ENCODE measurements at regions not wholly inside any gene's neighbourhood (a gene's known extent, or its start where the extent isn't known, plus 50 kb on each side); places are given as distances from the start of the nearest gene placed in this dataset.

DNA sequence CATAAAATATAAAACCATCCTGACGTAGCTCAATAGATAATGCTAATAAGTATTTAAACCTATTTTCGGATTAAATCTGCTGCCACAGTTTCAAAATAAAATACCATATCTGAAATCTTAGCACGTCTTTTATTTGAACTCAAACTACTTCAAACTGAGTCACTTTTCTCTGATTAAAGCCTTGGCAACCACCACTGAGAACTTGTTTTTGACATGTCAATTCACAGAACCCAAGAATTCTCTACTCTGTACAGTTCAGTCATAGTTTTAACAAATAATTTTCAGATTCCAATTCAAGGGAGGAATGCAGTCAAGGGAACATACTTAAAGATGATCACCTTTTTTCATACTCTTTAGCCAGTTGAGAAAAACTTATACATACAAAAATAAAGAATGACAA, 643.2 kb downstream of the KCNT2 start:
- no peak overlapping the region for H3K4me3 ChIP-seq (ENCODE audit: severe bottlenecking)
- H3K9me3 ChIP-seq (ENCODE audit: severe bottlenecking): no peaks in the 10 kb centered on the region
- no peaks in the 10 kb centered on the region for H3K27me3 ChIP-seq (ENCODE audit: insufficient read depth, poor library complexity, severe bottlenecking)
- H3K4me1 ChIP-seq (ENCODE audit: insufficient read depth, poor library complexity, severe bottlenecking): no peaks in the 10 kb centered on the region
- TF ChIP-seq, protein P1, sequence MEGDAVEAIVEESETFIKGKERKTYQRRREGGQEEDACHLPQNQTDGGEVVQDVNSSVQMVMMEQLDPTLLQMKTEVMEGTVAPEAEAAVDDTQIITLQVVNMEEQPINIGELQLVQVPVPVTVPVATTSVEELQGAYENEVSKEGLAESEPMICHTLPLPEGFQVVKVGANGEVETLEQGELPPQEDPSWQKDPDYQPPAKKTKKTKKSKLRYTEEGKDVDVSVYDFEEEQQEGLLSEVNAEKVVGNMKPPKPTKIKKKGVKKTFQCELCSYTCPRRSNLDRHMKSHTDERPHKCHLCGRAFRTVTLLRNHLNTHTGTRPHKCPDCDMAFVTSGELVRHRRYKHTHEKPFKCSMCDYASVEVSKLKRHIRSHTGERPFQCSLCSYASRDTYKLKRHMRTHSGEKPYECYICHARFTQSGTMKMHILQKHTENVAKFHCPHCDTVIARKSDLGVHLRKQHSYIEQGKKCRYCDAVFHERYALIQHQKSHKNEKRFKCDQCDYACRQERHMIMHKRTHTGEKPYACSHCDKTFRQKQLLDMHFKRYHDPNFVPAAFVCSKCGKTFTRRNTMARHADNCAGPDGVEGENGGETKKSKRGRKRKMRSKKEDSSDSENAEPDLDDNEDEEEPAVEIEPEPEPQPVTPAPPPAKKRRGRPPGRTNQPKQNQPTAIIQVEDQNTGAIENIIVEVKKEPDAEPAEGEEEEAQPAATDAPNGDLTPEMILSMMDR (IDR thresholded peaks at IDR 0.05; ENCODE audit: poor library complexity, severe bottlenecking): no peak
- no peak for DNase-seq (ENCODE audit: low spot score)
- no peak for ATAC-seq (ENCODE audit: low read depth)
- H3K27ac ChIP-seq (ENCODE audit: poor library complexity, severe bottlenecking): no peak overlapping the region
- no peaks in the 10 kb centered on the region for H3K36me3 ChIP-seq (ENCODE audit: low read depth)

- no peak for DNase-seq (ENCODE audit: low spot score)
- Histone ChIP-seq H3K4me1 (ENCODE audit: insufficient read depth, poor library complexity, severe bottlenecking) (no peaks in the 10 kb centered on the region), H3K36me3 (ENCODE audit: low read depth) (no peaks in the 10 kb centered on the region), H3K27ac (ENCODE audit: poor library complexity, severe bottlenecking) (no peak overlapping the region), H3K27me3 (ENCODE audit: insufficient read depth, poor library complexity, severe bottlenecking) (no peaks in the 10 kb centered on the region), H3K9me3 (ENCODE audit: severe bottlenecking) (no peaks in the 10 kb centered on the region), H3K4me3 (ENCODE audit: severe bottlenecking) (no peak overlapping the region)
- no peak for ATAC-seq (ENCODE audit: low read depth)
- TF ChIP-seq, protein P1 (IDR thresholded peaks at IDR 0.05; ENCODE audit: poor library complexity, severe bottlenecking): no peak
These were observed 643.7 kb downstream of the KCNT2 start for GRCh38 chr1:195964516-195964915.

DNA sequence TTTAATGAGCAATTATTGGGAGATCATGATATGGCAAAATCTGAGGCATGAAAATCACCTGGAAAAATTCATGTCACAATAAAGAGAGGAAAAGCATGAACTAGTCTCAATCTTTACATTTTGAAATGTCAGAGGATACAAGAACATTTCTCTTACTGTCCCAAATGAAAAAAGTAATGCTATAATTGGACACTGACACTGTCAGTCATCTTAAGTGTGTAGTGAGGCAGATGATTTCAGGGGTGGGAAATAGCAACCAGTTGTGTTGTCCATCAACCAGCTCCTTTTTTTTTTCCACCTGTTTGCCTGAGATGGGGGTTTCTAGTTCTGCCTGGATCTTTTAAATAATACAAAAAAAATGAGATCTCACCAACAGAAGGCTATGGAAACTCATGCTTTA, 646.2 kb downstream of the KCNT2 start:
- DNase-seq (ENCODE audit: low spot score) (no peak), ATAC-seq (ENCODE audit: low read depth) (no peak)
- Histone ChIP-seq H3K27ac (ENCODE audit: poor library complexity, severe bottlenecking) (no peak overlapping the region), H3K9me3 (ENCODE audit: severe bottlenecking) (no peaks in the 10 kb centered on the region), H3K4me3 (ENCODE audit: severe bottlenecking) (no peak overlapping the region), H3K36me3 (ENCODE audit: low read depth) (no peaks in the 10 kb centered on the region), H3K4me1 (ENCODE audit: insufficient read depth, poor library complexity, severe bottlenecking) (peaks cover 11% of the 10 kb centered on the region), H3K27me3 (ENCODE audit: insufficient read depth, poor library complexity, severe bottlenecking) (no peaks in the 10 kb centered on the region)
- TF ChIP-seq, protein P1 (IDR thresholded peaks at IDR 0.05; ENCODE audit: poor library complexity, severe bottlenecking): no peak

- ATAC-seq (ENCODE audit: low read depth): no peak
- H3K27ac ChIP-seq (ENCODE audit: poor library complexity, severe bottlenecking): no peak overlapping the region
- peaks cover 11% of the 10 kb centered on the region for H3K4me1 ChIP-seq (ENCODE audit: insufficient read depth, poor library complexity, severe bottlenecking)
- no peak overlapping the region for H3K4me3 ChIP-seq (ENCODE audit: severe bottlenecking)
- H3K9me3 ChIP-seq (ENCODE audit: severe bottlenecking): no peaks in the 10 kb centered on the region
- no peaks in the 10 kb centered on the region for H3K36me3 ChIP-seq (ENCODE audit: low read depth)
- no peak for DNase-seq (ENCODE audit: low spot score)
- TF ChIP-seq, protein P1 (IDR thresholded peaks at IDR 0.05; ENCODE audit: poor library complexity, severe bottlenecking): no peak
- no peaks in the 10 kb centered on the region for H3K27me3 ChIP-seq (ENCODE audit: insufficient read depth, poor library complexity, severe bottlenecking)
These were observed 647.7 kb downstream of the KCNT2 start for GRCh38 chr1:195960580-195960979.

GRCh38 chr1:195958131-195958530, 650.1 kb downstream of the KCNT2 start:
- DNase-seq (ENCODE audit: low spot score) (no peak), ATAC-seq (ENCODE audit: low read depth) (peak; percentile 94)
- Histone ChIP-seq H3K9me3 (ENCODE audit: severe bottlenecking) (no peaks in the 10 kb centered on the region), H3K4me3 (ENCODE audit: severe bottlenecking) (no peak overlapping the region), H3K27me3 (ENCODE audit: insufficient read depth, poor library complexity, severe bottlenecking) (no peaks in the 10 kb centered on the region), H3K27ac (ENCODE audit: poor library complexity, severe bottlenecking) (peak overlapping the region; percentile 10), H3K4me1 (ENCODE audit: insufficient read depth, poor library complexity, severe bottlenecking) (peaks cover 11% of the 10 kb centered on the region), H3K36me3 (ENCODE audit: low read depth) (no peaks in the 10 kb centered on the region)
- TF ChIP-seq, protein P1 (IDR thresholded peaks at IDR 0.05; ENCODE audit: poor library complexity, severe bottlenecking): no peak

All from RWPE2 (cell line).